ENCODE measurements at regions not wholly inside any gene's neighbourhood (a gene's known extent, or its start where the extent isn't known, plus 50 kb on each side); places are given as distances from the start of the nearest gene placed in this dataset.

- DNase-seq: no peak
Observed at GRCh38 chr16:80033783-80034468, 433.4 kb upstream of the MAF start.

GRCh38 chr16:80029761-80030481 is 429.4 kb upstream of the MAF start:
- DNase-seq: no peak

GRCh38 chr16:80029381-80029630 is 428.8 kb upstream of the MAF start:
- DNase-seq: no peak

GRCh38 chr16:80028581-80029380 is 428.2 kb upstream of the MAF start:
- no peak for DNase-seq

GRCh38 chr16:80027007-80027965 is 426.7 kb upstream of the MAF start:
- peak; percentile 10 for DNase-seq

GRCh38 chr16:80025236-80025635 is 424.7 kb upstream of the MAF start:
- DNase-seq: no peak

GRCh38 chr16:80024443-80024842 is 423.9 kb upstream of the MAF start:
- no peak for DNase-seq

- DNase-seq: no peak
Observed at GRCh38 chr16:80023865-80024264, 423.3 kb upstream of the MAF start.

GRCh38 chr16:80019395-80019794 is 418.9 kb upstream of the MAF start:
- DNase-seq: no peak

- no peak for DNase-seq
Observed at GRCh38 chr16:80018466-80018865, 417.9 kb upstream of the MAF start.

GRCh38 chr16:80016731-80017326 is 416.3 kb upstream of the MAF start:
- DNase-seq: no peak

- DNase-seq: no peak
Observed at GRCh38 chr16:80015566-80015965, 415.0 kb upstream of the MAF start.

GRCh38 chr16:80014241-80014939 is 413.9 kb upstream of the MAF start:
- DNase-seq: no peak

- no peak for DNase-seq
Observed at GRCh38 chr16:80012586-80012985, 412.0 kb upstream of the MAF start.

- no peak for DNase-seq
Observed at GRCh38 chr16:80009971-80010659, 409.6 kb upstream of the MAF start.

- DNase-seq: no peak
Observed at GRCh38 chr16:80008857-80009256, 408.3 kb upstream of the MAF start.

- DNase-seq: no peak
Observed at GRCh38 chr16:80007231-80007630, 406.7 kb upstream of the MAF start.

- no peak for DNase-seq
Observed at GRCh38 chr16:80006241-80007215, 406.0 kb upstream of the MAF start.

- no peak for DNase-seq
Observed at GRCh38 chr16:80004113-80004512, 403.6 kb upstream of the MAF start.

GRCh38 chr16:80002261-80002660 is 401.7 kb upstream of the MAF start:
- no peak for DNase-seq

Measured in NCI-H748 treated with DMSO at 0.1 percent for 48 hours (cell line).